ENCODE measurements at regions not wholly inside any gene's neighbourhood (a gene's known extent, or its start where the extent isn't known, plus 50 kb on each side); places are given as distances from the start of the nearest gene placed in this dataset.
"Not testable (repeated sequence)": the region's sequence is repeated elsewhere in the genome, so short reads cannot be mapped to it uniquely, and the experiment has no call there.

- DNase-seq (ENCODE audit: low spot score): not testable (repeated sequence)
Observed at GRCh38 chr17:77623321-77623720, 335.2 kb upstream of the TNRC6C start.

DNA sequence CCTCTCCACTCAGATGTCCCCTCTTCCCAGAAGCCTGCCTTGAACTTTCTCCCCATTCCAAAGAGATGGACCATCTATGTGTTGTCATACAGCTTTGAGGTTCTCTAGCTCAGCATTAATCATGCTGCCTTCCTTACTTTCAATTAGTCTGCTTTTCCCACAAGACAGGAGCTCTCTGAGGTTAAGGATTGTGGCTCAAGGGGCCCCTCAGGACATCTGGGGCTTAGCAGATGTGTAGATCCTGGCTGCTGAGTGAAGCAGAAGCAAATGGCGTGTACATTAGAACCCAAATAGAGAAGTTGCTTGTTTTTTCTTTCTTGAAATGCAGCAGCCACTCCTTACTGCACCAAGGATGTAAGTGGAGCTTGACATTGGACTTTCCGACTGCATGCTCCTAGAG lies 330.5 kb upstream of the TNRC6C start:
- no peak for DNase-seq (ENCODE audit: low spot score)

- not testable (repeated sequence) for DNase-seq (ENCODE audit: low spot score)
Observed at GRCh38 chr17:77629284-77629683, 329.2 kb upstream of the TNRC6C start.

DNA sequence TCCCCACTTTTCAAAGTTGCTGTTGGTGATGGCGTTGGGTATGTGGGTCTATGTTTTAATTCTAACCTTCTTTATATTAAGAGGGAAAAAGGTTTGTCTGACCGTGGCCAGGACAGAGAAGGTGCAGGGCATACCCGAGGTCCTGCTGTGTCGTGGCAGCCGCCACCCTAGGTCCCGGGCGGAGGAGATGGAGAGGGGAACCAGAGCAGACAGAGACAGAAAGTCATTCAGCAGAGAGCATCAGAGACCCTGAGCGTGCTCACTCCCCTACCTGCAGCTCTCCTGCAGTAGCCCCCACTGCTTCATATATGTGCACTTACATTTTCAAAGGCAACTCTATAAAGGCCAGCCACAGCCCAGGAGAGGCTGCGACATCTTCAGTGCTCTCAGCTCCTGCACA lies 327.2 kb upstream of the TNRC6C start:
- no peak for DNase-seq (ENCODE audit: low spot score)

DNA sequence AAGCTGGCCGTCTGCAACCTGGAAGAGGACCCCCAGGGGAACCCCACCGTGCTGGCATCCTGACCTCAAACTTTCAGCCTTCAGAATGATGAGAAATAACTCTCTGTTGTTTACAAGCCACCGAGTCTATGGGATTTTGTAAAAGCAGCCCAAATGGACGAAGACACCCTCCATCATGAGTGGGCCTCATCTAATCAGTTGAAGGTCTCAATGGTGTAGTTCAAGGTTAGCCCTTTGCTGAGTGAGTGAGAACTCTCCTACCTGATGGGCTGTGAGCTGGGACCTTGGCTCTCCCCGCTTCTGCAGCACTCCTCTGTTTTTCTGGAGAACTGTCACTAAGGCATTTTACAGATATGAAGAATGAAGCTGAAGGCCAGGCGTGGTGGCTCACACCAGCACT lies 325.9 kb upstream of the TNRC6C start:
- no peak for DNase-seq (ENCODE audit: low spot score)

- no peak for DNase-seq (ENCODE audit: low spot score)
Observed at GRCh38 chr17:77634710-77635109, 323.8 kb upstream of the TNRC6C start.

- DNase-seq (ENCODE audit: low spot score): no peak
Observed at GRCh38 chr17:77635176-77635575, 323.3 kb upstream of the TNRC6C start.

- DNase-seq (ENCODE audit: low spot score): not testable (repeated sequence)
Observed at GRCh38 chr17:77635785-77636184, 322.7 kb upstream of the TNRC6C start.

DNA sequence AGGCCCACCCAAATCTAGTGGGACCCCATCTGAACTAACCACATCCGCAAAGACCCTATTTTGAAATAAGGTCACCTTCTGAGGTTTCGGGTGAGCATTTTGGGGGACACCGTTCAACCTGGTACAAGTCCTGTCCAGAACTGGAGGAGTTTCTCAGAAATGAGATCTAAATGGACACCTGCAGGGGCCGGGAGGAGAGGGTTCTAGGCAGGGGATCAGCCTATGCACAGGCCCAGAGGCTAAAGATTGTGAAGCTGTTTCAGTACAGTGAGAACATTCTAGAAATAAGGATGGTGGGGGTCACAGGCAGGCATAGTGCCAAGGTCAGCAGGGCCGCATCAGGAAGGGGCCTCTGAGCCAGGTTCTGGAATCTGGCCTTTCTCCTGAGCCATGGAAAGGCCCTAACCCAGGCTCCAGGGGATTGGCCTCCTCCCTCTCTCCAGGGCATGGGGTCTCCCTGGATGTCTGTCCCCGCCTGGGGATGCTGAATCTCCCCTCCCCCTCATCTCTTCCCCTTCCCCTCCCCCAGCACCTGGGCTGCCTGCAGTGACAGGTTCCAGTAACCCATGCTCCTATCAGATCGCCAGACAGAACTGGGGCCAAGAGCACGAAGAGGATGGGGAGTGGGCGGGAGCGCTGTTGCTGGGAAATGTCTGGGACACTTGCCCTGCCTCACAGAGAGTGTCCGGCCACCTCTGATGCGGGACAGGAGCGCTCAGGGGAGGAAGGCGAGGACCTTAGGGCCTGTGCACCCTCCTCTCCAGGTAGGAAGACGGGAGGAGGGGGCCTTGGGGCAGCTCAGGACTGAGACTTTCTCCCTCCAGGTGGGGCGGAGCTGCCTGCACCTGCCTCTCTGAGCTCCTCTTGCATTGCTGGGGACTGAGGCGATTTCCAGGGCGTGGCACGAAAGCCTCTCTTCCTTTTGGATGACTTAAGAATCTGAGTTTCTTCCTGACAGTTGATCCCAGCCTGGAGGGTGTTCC lies 321.4 kb upstream of the TNRC6C start:
- DNase-seq (ENCODE audit: low spot score): no peak

DNA sequence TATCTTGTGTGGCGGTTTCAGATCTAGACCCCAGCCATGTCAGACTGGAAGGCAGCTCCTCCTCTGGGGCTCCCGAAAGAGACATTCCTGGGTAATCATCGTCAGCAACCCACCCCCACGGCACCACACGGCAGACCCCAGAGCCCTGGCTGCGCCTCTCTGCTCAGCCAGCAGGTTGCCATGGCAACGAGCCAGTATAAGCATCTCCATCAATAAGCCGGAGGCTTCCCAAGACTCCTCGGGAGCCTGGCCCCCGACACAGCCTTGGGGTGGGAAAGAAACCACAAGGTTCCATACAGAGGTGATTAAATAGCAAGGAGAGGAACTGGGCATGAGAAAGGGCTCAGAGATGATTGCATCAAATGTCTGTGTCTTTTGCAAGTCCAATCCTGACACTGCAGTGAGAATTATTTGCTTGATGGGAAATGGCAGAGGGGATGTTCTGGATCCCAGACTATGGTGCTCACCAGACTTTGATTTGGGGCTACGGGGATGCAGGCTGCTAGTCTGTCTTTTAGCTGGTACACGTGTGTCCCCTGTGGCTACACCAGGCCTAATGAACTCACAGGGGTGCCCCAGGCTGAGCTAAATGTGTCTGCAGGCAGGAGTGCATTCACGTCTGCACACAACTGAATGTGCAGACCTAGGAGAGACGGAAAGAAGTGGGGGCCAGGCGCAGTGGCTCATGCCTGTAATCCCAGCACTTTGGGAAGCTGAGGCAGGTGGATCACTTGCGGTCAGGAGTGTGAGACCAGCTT lies 320.5 kb upstream of the TNRC6C start:
- DNase-seq (ENCODE audit: low spot score): no peak

- no peak for DNase-seq (ENCODE audit: low spot score)
Observed at GRCh38 chr17:77640252-77640651, 318.3 kb upstream of the TNRC6C start.

DNA sequence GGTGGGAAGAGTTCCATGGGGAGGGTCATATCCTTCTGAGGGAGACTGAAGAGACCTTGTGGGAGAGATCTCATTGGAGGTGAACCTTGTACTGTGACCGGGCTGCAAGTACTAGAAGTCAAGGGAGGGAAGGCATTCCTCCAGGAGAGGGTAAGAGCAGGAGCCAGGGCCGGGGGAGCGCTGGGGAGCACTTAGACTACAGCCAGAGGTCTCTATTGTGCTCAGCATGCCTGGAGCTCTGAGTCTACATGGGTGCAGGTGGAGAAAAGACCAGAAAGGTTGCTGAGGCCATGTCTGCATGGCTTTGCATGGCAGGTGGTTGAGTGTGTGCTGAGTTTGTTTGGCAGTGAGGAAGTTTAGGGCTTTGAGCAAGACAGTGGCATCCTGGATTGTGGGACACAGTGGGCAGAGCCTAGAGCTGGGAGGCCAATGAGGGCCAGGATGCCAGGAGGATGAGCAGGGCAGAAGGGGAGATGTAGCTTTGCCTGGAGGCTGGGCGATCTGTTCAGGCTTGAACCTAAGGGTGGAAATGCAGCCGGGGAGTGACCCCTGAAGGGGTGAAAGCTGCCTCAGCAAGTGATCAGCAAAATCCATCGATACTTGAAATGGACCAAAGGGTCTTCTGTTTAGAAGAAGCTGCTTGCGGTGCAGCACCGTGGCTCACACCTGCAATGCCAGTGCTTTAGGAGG lies 317.4 kb upstream of the TNRC6C start:
- no peak for DNase-seq (ENCODE audit: low spot score)

DNA sequence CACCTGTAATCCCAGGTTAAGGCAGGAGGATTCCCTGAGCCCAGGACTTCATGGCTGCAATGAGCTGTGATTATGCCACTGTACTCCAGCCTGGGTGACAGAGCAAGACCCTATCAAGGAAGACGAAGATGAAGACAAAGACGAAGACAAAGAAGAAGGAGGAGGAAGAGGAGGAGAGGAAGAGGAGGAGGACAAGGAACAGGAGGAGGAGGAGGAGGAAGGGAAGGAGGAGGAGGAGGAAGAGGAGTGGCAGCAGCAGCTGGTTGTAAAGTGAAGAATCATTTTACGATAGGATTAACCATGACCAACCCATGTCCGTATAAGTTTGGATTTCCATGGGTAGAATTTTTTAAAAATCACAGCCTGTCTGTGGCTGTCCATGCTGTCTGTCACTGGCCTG lies 316.8 kb upstream of the TNRC6C start:
- no peak for DNase-seq (ENCODE audit: low spot score)

DNA sequence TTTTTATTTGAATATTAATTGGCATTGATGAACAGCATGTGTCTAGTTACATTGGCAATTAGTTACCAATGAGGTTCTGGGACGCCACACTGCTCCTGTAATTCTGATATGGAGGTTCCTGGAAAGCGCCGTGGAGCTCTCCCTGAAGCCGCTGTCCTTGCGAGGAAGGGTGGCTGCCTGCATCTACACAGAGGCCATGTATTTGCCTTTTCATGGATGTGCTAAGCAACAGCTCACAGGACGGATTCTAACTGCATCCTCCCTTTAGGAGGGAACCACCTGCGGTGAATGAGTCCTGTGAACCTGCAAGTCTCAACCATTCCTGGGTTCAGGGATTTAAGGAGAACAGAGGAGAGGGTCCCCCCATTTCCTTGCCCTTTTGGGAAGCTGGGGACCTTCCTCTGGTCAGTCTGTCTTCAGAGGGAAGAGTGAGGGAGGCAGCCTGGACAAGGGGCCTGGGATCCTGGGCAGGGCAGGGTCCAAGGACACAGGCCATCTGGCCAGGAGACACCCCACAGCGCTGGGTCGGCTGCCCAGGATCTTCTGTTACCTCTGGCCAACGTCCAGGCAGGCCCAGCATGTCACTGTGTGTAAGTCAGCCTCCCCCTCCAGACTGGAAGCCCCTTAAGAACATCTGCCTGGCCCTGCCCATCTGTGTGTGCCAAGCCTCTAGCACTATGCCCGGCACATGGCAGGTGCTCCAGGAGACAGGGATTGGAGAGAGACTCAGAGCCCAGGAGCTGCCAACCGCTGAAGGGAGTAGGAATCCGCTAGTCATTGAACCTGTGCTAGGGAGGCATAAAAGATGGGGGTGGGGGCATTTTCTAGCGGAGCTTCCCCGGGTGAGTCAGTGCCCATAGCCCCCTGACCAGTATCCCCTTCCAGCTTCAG lies 314.1 kb upstream of the TNRC6C start:
- no peak for DNase-seq (ENCODE audit: low spot score)

DNA sequence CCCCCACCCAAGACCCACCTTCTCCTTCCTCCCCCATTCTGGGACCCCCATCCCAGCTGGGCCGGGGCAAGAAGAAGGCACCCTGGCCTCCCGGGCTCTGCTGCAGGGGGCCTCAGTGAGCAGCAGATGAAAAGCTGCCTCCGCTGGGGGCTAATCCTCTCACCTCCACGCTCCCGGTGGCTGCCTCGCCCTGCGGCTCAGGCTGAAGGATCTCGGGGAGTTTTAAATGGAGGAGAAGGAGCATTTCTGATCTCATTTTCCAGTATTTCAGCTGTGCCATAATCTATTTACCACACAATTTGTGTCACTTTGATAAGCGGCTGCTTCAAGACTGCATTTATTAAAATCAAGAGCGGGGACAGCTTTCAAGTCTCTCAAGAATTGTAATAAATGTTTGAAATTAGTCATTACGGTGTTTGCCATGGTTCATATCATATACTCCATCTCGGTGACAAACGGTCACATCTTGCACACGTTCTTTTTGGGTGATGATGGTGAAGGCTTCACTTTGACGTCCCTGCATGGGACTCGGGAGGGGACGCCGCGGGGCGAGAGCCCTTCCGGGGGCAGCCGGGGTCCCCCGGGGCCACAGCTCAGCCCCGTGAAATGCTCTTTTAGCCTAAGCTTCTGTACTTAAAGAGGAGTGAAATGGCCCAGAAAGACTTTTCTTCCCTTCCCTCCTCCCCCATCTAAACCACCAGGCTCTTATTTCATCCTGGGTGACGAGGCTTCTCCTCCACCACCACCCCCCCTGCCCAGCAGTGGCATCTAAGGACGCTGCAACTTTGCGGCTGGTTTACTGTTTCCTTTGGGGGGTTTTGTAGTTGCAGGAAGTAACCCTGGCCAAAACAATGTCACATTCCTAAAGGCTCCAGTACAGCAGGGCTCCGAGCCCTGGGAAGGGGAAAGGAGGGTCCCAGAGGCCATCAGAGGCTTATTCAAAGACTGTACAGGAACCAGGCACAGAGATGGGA lies 313.1 kb upstream of the TNRC6C start:
- no peak for DNase-seq (ENCODE audit: low spot score)

DNA sequence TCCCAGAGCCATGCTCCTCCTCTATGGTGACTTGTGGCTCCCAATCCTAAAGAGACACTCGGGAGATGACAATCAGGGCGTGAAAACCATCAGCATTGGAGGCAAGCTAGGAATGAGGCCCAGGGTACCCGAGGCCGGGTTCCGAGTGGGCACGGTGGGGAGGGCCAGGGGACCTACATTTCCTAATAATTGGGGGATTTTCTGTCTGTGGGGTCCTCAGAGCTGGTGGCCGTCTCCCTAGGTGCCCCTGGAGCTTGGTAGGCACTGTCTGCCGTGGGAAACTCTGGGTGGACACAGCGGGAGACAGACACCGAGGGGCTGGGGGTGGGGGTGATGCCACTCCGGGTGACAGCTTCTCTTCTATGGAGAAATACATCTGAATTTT lies 312.5 kb upstream of the TNRC6C start:
- DNase-seq (ENCODE audit: low spot score): no peak

DNA sequence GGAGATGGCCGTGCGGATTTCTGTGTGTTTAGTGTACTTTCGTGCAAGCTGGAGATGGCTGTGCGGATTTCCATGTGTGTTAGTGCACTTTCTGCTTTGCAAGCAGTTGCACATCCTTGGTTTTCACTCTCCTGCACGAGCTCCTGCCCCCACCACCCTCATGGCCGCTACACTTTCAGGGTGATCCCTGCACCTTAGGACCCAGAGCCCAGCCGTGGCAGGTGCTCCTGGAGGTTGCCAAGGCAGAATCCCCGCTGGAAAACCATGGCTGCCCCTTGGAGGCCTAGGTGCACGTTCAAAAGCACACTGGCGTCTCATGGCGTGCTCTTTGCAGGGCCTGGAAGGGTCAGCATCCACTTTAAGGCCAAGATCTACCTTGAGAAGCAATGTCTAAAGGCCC lies 311.0 kb upstream of the TNRC6C start:
- DNase-seq (ENCODE audit: low spot score): no peak

DNA sequence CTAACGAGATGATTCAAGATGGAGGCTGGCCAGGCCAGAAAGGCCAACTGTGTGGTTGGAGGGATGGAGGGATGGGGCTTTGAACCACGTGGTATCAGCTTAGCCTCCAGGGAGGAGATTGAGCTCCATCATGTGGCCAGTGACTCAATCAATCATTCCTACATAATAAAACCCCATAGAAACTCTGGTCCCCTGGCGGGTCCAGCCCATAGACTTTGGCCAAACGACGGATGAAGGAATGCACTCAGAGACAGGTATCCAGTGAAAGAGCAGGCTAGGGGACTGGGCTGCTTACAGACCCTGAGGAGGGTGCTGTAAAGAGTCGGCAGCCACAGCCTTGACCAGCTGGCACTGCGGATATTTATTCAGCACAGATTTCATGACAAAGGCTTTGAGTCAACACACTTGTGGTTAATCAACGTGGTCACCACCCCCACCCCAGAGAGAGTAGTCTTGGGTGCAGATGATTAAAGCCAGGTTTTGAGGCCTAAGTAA lies 308.7 kb upstream of the TNRC6C start:
- no peak for DNase-seq (ENCODE audit: low spot score)

GRCh38 chr17:77651988-77652387 lies 306.5 kb upstream of the TNRC6C start:
- no peak for DNase-seq (ENCODE audit: low spot score)

GRCh38 chr17:77654296-77654695 lies 304.2 kb upstream of the TNRC6C start:
- DNase-seq (ENCODE audit: low spot score): no peak

Data from kidney tubule cell (primary cell).